SK-N-SH (cell line): ENCODE measurements at regions not wholly inside any gene's neighbourhood (a gene's known extent, or its start where the extent isn't known, plus 50 kb on each side); places are given as distances from the start of the nearest gene placed in this dataset.

Experiments
- CTCF ChIA-PET: fragments of 300-600, 350-600 bp; formaldehyde crosslinking; extraction: SDS; loops from one replicate; lab custom pipeline; 2021; lab: Yijun Ruan, JAX
- POLR2A ChIA-PET: fragments of 350-600 bp; sonication (Branson Sonifier 250); formaldehyde crosslinking; extraction: SDS; loops from one replicate; lab custom pipeline; 2020; ENCODE audit warnings: antibody characterized with exemption, inconsistent platforms; lab: Yijun Ruan, JAX
- DNase-seq: peaks from one replicate; pipeline ENCODE4 v3.0.0; 2012
- H2AFZ ChIP-seq: fragments of 200-600 bp; sonication (generic); 2 replicates; pipeline ENCODE4 v1.8.1; 2016; ENCODE audit warnings: antibody characterized with exemption, mild to moderate bottlenecking, low read depth
- H3F3A ChIP-seq: fragments of 200-600 bp; sonication (generic); replicated peaks from 2 replicates; pipeline ENCODE3; 2016; ENCODE audit warnings: antibody characterized with exemption, mild to moderate bottlenecking; ENCODE audit not compliant: insufficient read depth
- H3K27ac ChIP-seq, 2 experiments: fragments of 200-500 bp in 1 of 2; fragments of 200-600 bp in 1 of 2; sonication (Bioruptor generic) in 1 of 2; sonication (generic), shearing (Covaris generic) in 1 of 2; 2 replicates each; pipeline versions ENCODE4 v1.5.1 to v1.6.1; 2014 to 2016; ENCODE audit warnings: low read depth in 2 of 2, inconsistent platforms in 1 of 2, low read length in 1 of 2, mild to moderate bottlenecking in 1 of 2, mixed read lengths in 1 of 2
- H3K27me3 ChIP-seq: fragments of 200-600 bp; sonication (generic), shearing (Covaris generic); 2 replicates; pipeline ENCODE4 v1.6.1; 2016; ENCODE audit warnings: mixed run types; ENCODE audit not compliant: insufficient read depth
- H3K36me3 ChIP-seq, 2 experiments: fragments of 200-500 bp in 1 of 2; fragments of 200-600 bp in 1 of 2; sonication (Bioruptor generic) in 1 of 2; sonication (generic) in 1 of 2; replicated peaks in 1 of 2; 2 replicates each; pipeline versions ENCODE3 to v1.5.1; 2014 to 2016; ENCODE audit warnings: low read length in 1 of 2, mild to moderate bottlenecking in 1 of 2; ENCODE audit not compliant: insufficient read depth in 2 of 2, control insufficient read depth in 1 of 2
- H3K4me1 ChIP-seq, 2 experiments: fragments of 200-500 bp in 1 of 2; fragments of 200-600 bp in 1 of 2; sonication (Bioruptor generic) in 1 of 2; sonication (generic), shearing (Covaris generic) in 1 of 2; 2 replicates each; pipeline versions ENCODE4 v1.5.1 to v1.6.1; 2014 to 2016; ENCODE audit warnings: low read depth in 1 of 2, low read length in 1 of 2, mixed run types in 1 of 2; ENCODE audit not compliant: insufficient read depth in 2 of 2, control insufficient read depth in 1 of 2
- H3K4me2 ChIP-seq: fragments of 200-600 bp; sonication (generic), shearing (Covaris generic); 2 replicates; pipeline ENCODE4 v1.6.1; 2017; ENCODE audit warnings: mixed run types
- H3K4me3 ChIP-seq, 2 experiments: fragments of 200-500 bp in 1 of 2; fragments of 200-600 bp in 1 of 2; sonication (Bioruptor generic) in 1 of 2; sonication (generic), shearing (Covaris generic) in 1 of 2; 2 replicates each; pipeline versions ENCODE4 v1.5.1 to v1.8.1; 2014 to 2016; ENCODE audit warnings: low read depth in 2 of 2, inconsistent platforms in 1 of 2, low read length in 1 of 2, mild to moderate bottlenecking in 1 of 2, mixed read lengths in 1 of 2, moderate library complexity in 1 of 2
- H3K79me2 ChIP-seq: fragments of 200-600 bp; sonication (generic); 2 replicates; pipeline ENCODE4 v1.8.1; 2017; ENCODE audit warnings: mild to moderate bottlenecking; ENCODE audit not compliant: insufficient read depth
- H3K9ac ChIP-seq: fragments of 200-600 bp; sonication (generic); 2 replicates; pipeline ENCODE4 v1.6.1; 2017; ENCODE audit warnings: mixed run types
- H3K9me2 ChIP-seq: fragments of 200-600 bp; sonication (generic); 2 replicates; pipeline ENCODE4 v1.6.1; 2017; ENCODE audit warnings: mixed run types
- H3K9me3 ChIP-seq: fragments of 200-600 bp; sonication (generic); 2 replicates; pipeline ENCODE4 v1.6.1; 2017; ENCODE audit warnings: mixed run types, mild to moderate bottlenecking, moderate library complexity
- H4K20me1 ChIP-seq: fragments of 200-600 bp; sonication (generic); 2 replicates; pipeline ENCODE4 v1.6.1; 2017; ENCODE audit warnings: mild to moderate bottlenecking, mixed run types; ENCODE audit not compliant: insufficient read depth
- CHD2 ChIP-seq: fragments of 150-350 bp; IDR thresholded peaks from 2 replicates; pipeline ENCODE4 v1.6.1; 2018; ENCODE audit warnings: low read length; ENCODE audit not compliant: partially characterized antibody
- FOSL2 ChIP-seq: IDR thresholded peaks from 2 replicates; pipeline ENCODE4 v1.4.0; 2012; ENCODE audit warnings: low read depth, mild to moderate bottlenecking, moderate library complexity, borderline replicate concordance
- FOXM1 ChIP-seq: IDR thresholded peaks from 2 replicates; pipeline ENCODE4 v1.4.0; 2012; ENCODE audit warnings: low read depth, mild to moderate bottlenecking
- GABPA ChIP-seq: IDR thresholded peaks from 2 replicates; pipeline ENCODE4 v1.4.0; 2012; ENCODE audit warnings: low read depth, mild to moderate bottlenecking
- GATA2 ChIP-seq: sonication (generic); formaldehyde crosslinking; IDR thresholded peaks from 2 replicates; pipeline ENCODE4 v1.5.0; 2020; ENCODE audit warnings: mild to moderate bottlenecking, missing genetic modification reagents
- IRF3 ChIP-seq: fragments of 150-350 bp; IDR thresholded peaks from 2 replicates; pipeline ENCODE4 v1.6.1; 2016; ENCODE audit warnings: mild to moderate bottlenecking, low read depth, low read length
- MXI1 ChIP-seq: IDR thresholded peaks from 2 replicates; pipeline ENCODE4 v1.6.1; 2012; ENCODE audit warnings: mild to moderate bottlenecking, low read depth, low read length, improper control_type of control experiment
- RAD21 ChIP-seq: IDR thresholded peaks from 2 replicates; pipeline ENCODE4 v1.6.1; 2012; ENCODE audit warnings: mild to moderate bottlenecking, low read length
- REST ChIP-seq: IDR thresholded peaks from 2 replicates; pipeline ENCODE4 v1.6.1; 2012; ENCODE audit warnings: mild to moderate bottlenecking, low read depth, low read length, moderate library complexity
- SMC3 ChIP-seq: IDR thresholded peaks from 2 replicates; pipeline ENCODE4 v1.6.1; 2012; ENCODE audit warnings: low read depth, low read length, improper control_type of control experiment
- ZBTB33 ChIP-seq: IDR thresholded peaks from 2 replicates; pipeline ENCODE4 v1.4.0; 2012; ENCODE audit warnings: low read depth, borderline replicate concordance
- WGBS: methylation state at CpG from one replicate; pipeline ENCODE4 v1.1.6; 2017; ENCODE audit warnings: low lambda C conversion rate; 5-methylcytosine and 5-hydroxymethylcytosine counted together

GRCh38 chr11:134975866-134976376 is 563.9 kb upstream of the B3GAT1 start:
- H3K36me3 ChIP-seq: no peaks in the 10 kb centered on the region
- H3F3A ChIP-seq: no peaks in the 10 kb centered on the region
- ChIA-PET CTCF (no interaction called here), POLR2A (no interaction called here)
- TF ChIP-seq GABPA (no peak), CHD2 (no peak), SMC3 (no peak), ZBTB33 (no peak), MXI1 (no peak), FOSL2 (no peak), FOXM1 (no peak), REST (no peak), GATA2 (CRISPR knock-in tag) (no peak), IRF3 (no peak)
- no peaks in the 10 kb centered on the region for H3K79me2 ChIP-seq
- H3K4me1 ChIP-seq: peaks cover 0 to 17% of the 10 kb centered on the region in 2 experiments; a peak in 1 of 4 replicates
- no peak for DNase-seq
- no peak overlapping the region for H3K9ac ChIP-seq
- no peak overlapping the region for H3K4me2 ChIP-seq
- no peaks in the 10 kb centered on the region for H3K9me3 ChIP-seq
- no peak overlapping the region for H2AFZ ChIP-seq
- H3K27ac ChIP-seq: no peak overlapping the region
- H4K20me1 ChIP-seq: no peaks in the 10 kb centered on the region
- no peaks in the 10 kb centered on the region for H3K27me3 ChIP-seq
- WGBS: 45% methylated on average over 9 of the region's 9 CpGs
- no peak overlapping the region for H3K4me3 ChIP-seq
- H3K9me2 ChIP-seq: no peaks in the 10 kb centered on the region

- peaks cover 0 to 7% of the 10 kb centered on the region in 2 experiments; a peak in 1 of 4 replicates for H3K4me1 ChIP-seq
- no peak overlapping the region for H3K9ac ChIP-seq
- no peaks in the 10 kb centered on the region; the same call in 1 of the 2 replicates for H3K9me3 ChIP-seq
- H3K4me2 ChIP-seq: no peak overlapping the region
- H3K27me3 ChIP-seq: no peaks in the 10 kb centered on the region
- DNase-seq: no peak
- H3K27ac ChIP-seq: no peak overlapping the region
- H3K36me3 ChIP-seq: no peaks in the 10 kb centered on the region
- TF ChIP-seq RAD21 (no peak), CHD2 (no peak)
- TF ChIP-seq, all 33 proteins: peak for 0
- Histone ChIP-seq H3F3A (no peaks in the 10 kb centered on the region), H4K20me1 (no peaks in the 10 kb centered on the region), H3K79me2 (no peaks in the 10 kb centered on the region), H2AFZ (no peak overlapping the region), H3K9me2 (no peaks in the 10 kb centered on the region), H3K4me3 (no peak overlapping the region)
- CTCF ChIA-PET: no interaction called here
- POLR2A ChIA-PET: no interaction called here
- 49% methylated on average over 5 of the region's 5 CpGs for WGBS
These were observed 561.8 kb upstream of the B3GAT1 start for GRCh38 chr11:134973801-134974200.
